Bone marrow (tissue), 2 donors: ENCODE measurements at regions not wholly inside any gene's neighbourhood (a gene's known extent, or its start where the extent isn't known, plus 50 kb on each side); places are given as distances from the start of the nearest gene placed in this dataset.

Experiments
- DNase-seq, 2 donors: peaks; one replicate each; lab custom pipeline; 2025; lab: John Stamatoyannopoulos, UW

DNA sequence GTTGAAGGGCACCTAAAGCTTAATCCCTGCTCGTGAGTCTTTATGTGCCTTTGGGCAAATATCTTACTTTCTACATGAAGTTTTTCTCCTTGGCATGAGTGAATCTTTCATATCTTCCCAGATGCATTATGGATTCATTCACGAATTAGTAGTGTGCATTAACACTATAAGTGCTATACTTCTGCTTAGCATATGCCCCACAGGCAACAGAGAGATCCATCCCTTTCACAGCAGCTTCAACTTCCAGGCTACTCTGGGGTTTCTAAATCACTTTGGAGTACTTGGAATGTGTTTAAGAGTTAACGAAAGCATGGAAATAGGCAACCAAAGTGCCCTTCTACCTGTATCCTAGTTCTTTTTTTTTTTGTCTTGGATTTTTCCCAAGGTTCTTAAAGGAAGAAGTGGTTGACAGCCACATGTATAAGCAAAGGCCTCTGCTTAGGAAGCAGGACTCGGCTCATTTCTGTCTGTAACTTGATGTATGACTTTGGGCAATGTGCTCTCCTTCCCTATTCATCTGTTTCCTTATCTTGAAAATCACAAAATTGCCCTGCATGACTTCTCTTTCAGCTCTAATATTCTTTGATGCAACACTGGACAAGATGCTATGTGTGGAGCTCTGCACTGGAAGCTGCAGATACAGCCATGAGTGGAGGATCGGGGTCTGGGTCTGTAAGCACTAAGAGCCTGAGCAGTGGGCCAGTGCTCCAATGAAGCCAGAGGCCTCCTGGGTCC lies 54.5 kb upstream of the ME3 start:
- no peak for DNase-seq

GRCh38 chr11:86726118-86726753 lies 53.8 kb upstream of the ME3 start:
- no peak for DNase-seq

GRCh38 chr11:86724137-86724536 lies 51.7 kb upstream of the ME3 start:
- no peak for DNase-seq

DNA sequence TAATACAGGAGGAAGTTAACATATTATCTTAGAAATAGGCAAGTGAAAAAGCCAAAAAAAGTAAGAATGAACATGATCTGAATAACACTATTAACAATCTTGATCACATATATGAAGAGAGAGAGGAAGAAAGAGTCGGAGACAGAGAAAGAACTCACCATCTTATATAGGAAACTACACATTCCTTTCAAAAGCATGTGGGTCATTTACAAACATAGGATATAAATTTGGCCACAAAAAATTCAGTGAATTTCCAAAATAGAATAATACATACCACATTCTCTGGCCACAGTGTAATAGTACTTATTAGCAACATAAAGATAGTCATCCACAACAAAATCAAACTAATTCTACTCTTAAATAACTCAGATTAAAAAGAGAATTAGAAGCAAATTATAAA lies 50.9 kb upstream of the ME3 start:
- no peak for DNase-seq

DNA sequence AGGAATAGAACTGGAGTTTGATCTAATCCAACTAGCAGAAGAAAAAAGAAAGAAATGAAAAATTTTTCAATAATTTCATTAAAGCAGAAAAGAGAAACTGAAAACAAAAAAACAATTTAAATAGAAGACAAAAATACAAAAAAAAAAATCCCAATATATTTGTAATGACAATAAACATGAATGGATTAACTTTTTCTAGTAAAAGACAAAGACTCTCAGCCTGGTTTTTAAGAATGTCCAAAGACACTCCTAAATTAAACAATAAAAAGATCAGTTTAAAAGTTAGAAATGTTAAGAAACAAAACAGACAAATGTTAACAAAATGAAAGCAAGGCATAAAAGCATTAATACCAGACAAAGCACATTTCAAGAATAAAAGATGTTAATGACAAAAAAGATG lies 50.3 kb upstream of the ME3 start:
- DNase-seq: no peak
